HEK293 (cell line): ENCODE measurements at regions not wholly inside any gene's neighbourhood (a gene's known extent, or its start where the extent isn't known, plus 50 kb on each side); places are given as distances from the start of the nearest gene placed in this dataset.

Experiments
- CTCF ChIP-seq: fragments of 450-650 bp; formaldehyde crosslinking; IDR thresholded peaks from 2 replicates; pipeline ENCODE4 v1.5.1; 2016; ENCODE audit warnings: missing biosample characterization, missing genetic modification characterization
- KLF8 ChIP-seq: fragments of 450-650 bp; formaldehyde crosslinking; IDR thresholded peaks from 2 replicates; pipeline ENCODE4 v1.5.1; 2016; ENCODE audit warnings: missing biosample characterization, missing genetic modification characterization
- ZNF114 ChIP-seq: fragments of 450-650 bp; formaldehyde crosslinking; IDR thresholded peaks from 2 replicates; pipeline ENCODE4 v1.5.0; 2017; ENCODE audit warnings: missing biosample characterization, missing genetic modification characterization
- TF ChIP-seq, protein P1 (sequence below): fragments of 450-650 bp; formaldehyde crosslinking; IDR thresholded peaks from 2 replicates; pipeline ENCODE4 v1.5.1; 2016; ENCODE audit warnings: missing biosample characterization, missing genetic modification characterization, low read depth

- TF ChIP-seq, protein P1, sequence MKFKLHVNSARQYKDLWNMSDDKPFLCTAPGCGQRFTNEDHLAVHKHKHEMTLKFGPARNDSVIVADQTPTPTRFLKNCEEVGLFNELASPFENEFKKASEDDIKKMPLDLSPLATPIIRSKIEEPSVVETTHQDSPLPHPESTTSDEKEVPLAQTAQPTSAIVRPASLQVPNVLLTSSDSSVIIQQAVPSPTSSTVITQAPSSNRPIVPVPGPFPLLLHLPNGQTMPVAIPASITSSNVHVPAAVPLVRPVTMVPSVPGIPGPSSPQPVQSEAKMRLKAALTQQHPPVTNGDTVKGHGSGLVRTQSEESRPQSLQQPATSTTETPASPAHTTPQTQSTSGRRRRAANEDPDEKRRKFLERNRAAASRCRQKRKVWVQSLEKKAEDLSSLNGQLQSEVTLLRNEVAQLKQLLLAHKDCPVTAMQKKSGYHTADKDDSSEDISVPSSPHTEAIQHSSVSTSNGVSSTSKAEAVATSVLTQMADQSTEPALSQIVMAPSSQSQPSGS, result no peak
- TF ChIP-seq CTCF (no peak), KLF8 (tag by site-specific recombination) (no peak), ZNF114 (tag by site-specific recombination) (no peak)
Observed at GRCh38 chr9:94479757-94480156, 75.1 kb upstream of the PCAT7 start.
